HepG2 (cell line): ENCODE measurements at regions not wholly inside any gene's neighbourhood (a gene's known extent, or its start where the extent isn't known, plus 50 kb on each side); places are given as distances from the start of the nearest gene placed in this dataset.

Source experiments
- BCL3 ChIP-seq: sonication (generic); formaldehyde crosslinking; IDR thresholded peaks from 2 replicates; pipeline ENCODE4 v1.5.1; 2020; ENCODE audit warnings: mild to moderate bottlenecking, missing genetic modification reagents, moderate library complexity
- GTF2F1 ChIP-seq: fragments of 150-350 bp; IDR thresholded peaks from 2 replicates; pipeline ENCODE4 v1.6.1; 2014; ENCODE audit warnings: low read length
- HMG20A ChIP-seq: IDR thresholded peaks from 2 replicates; pipeline ENCODE4 v1.6.1; 2016; ENCODE audit warnings: borderline replicate concordance
- NRL ChIP-seq: sonication (generic); formaldehyde crosslinking; IDR thresholded peaks from 2 replicates; pipeline ENCODE4 v1.5.0; 2020; ENCODE audit warnings: missing genetic modification reagents, mild to moderate bottlenecking, moderate library complexity, borderline replicate concordance
- PHF21A ChIP-seq: sonication (generic); formaldehyde crosslinking; IDR thresholded peaks from 2 replicates; pipeline ENCODE4 v1.5.0; 2020; ENCODE audit warnings: mild to moderate bottlenecking, missing genetic modification reagents
- REL ChIP-seq: sonication (generic); formaldehyde crosslinking; conservative IDR thresholded peaks from 2 replicates; pipeline ENCODE4 v1.8.0; 2022; ENCODE audit warnings: mild to moderate bottlenecking, missing genetic modification reagents, moderate library complexity
- RNF219 ChIP-seq: sonication (generic); formaldehyde crosslinking; IDR thresholded peaks from 2 replicates; pipeline ENCODE4 v1.5.0; 2020; ENCODE audit warnings: mild to moderate bottlenecking, missing genetic modification reagents
- TBL1XR1 ChIP-seq: fragments of 150-350 bp; IDR thresholded peaks from 2 replicates; pipeline ENCODE4 v1.6.1; 2014; ENCODE audit warnings: borderline replicate concordance, low read length; ENCODE audit not compliant: partially characterized antibody
- TCF7 ChIP-seq: sonication (generic); IDR thresholded peaks from 2 replicates; pipeline ENCODE4 v1.6.1; 2016; ENCODE audit warnings: antibody characterized with exemption, low read depth
- U2AF2 ChIP-seq: fragments of 200-400 bp; formaldehyde crosslinking; IDR thresholded peaks from 2 replicates; pipeline ENCODE4 v1.6.1; 2017; ENCODE audit warnings: low read depth, mild to moderate bottlenecking, low read length
- ZNF326 ChIP-seq: sonication (generic); formaldehyde crosslinking; IDR thresholded peaks from 2 replicates; pipeline ENCODE4 v1.4.0; 2020; ENCODE audit warnings: missing genetic modification reagents, borderline replicate concordance
- ZNF335 ChIP-seq: sonication (generic); formaldehyde crosslinking; IDR thresholded peaks from 2 replicates; pipeline ENCODE4 v1.4.0; 2020; ENCODE audit warnings: missing genetic modification reagents
- ZNF407 ChIP-seq: sonication (generic); formaldehyde crosslinking; IDR thresholded peaks from one replicate; pipeline ENCODE4 v1.5.1; 2020; ENCODE audit warnings: mild to moderate bottlenecking, missing genetic modification reagents; ENCODE audit errors: not compliant biosample characterization
- ZNF644 ChIP-seq: IDR thresholded peaks from 2 replicates; pipeline ENCODE4 v1.6.1; 2016; ENCODE audit warnings: low read depth
- ZNF800 ChIP-seq: sonication (generic); formaldehyde crosslinking; IDR thresholded peaks from 2 replicates; pipeline ENCODE4 v1.4.0; 2020; ENCODE audit warnings: missing genetic modification reagents

- TF ChIP-seq ZNF326 (no peak), BCL3 (no peak), GTF2F1 (no peak), TBL1XR1 (no peak), ZNF644 (CRISPR knock-in tag) (peak; percentile 73; the same call in 1 of the 2 replicates), ZNF407 (CRISPR knock-in tag) (no peak), RNF219 (CRISPR knock-in tag) (no peak), TCF7 (no peak), REL (CRISPR knock-in tag) (no peak), HMG20A (no peak), PHF21A (CRISPR knock-in tag) (no peak), ZNF335 (no peak), ZNF800 (no peak), U2AF2 (no peak), NRL (CRISPR knock-in tag) (no peak)
Measured at GRCh38 chr2:156189143-156189542, 143.4 kb downstream of the NR4A2 start (continued).
